HPDE6-E6E7 (cell line): ENCODE measurements at regions not wholly inside any gene's neighbourhood (a gene's known extent, or its start where the extent isn't known, plus 50 kb on each side); places are given as distances from the start of the nearest gene placed in this dataset.
"Not testable (repeated sequence)": the region's sequence is repeated elsewhere in the genome, so short reads cannot be mapped to it uniquely, and the experiment has no call there.

ENCODE experiments used
- DNase-seq: peaks from one replicate; pipeline ENCODE4 v3.0.0; 2011; ENCODE audit warnings: missing footprints; ENCODE audit errors: extremely low spot score

- DNase-seq: no peak
These were observed 238.3 kb downstream of the COG6 start for GRCh38 chr13:39893808-39894207.

- DNase-seq: no peak
These were observed 239.1 kb downstream of the COG6 start for GRCh38 chr13:39894586-39894985.

GRCh38 chr13:39895254-39895653, 239.8 kb downstream of the COG6 start:
- DNase-seq: no peak

- no peak for DNase-seq
These were observed 242.2 kb downstream of the COG6 start for GRCh38 chr13:39897636-39898035.

GRCh38 chr13:39900106-39900750, 244.8 kb downstream of the COG6 start:
- no peak for DNase-seq

GRCh38 chr13:39904959-39905358, 249.5 kb downstream of the COG6 start:
- DNase-seq: no peak

GRCh38 chr13:39909634-39910033, 254.2 kb downstream of the COG6 start:
- DNase-seq: no peak

- no peak for DNase-seq
These were observed 254.6 kb downstream of the COG6 start for GRCh38 chr13:39910041-39910440.

GRCh38 chr13:39910833-39911232, 255.4 kb downstream of the COG6 start:
- no peak for DNase-seq

GRCh38 chr13:39913339-39913738, 257.9 kb downstream of the COG6 start:
- DNase-seq: no peak

GRCh38 chr13:39913928-39914327, 258.5 kb downstream of the COG6 start:
- DNase-seq: no peak

GRCh38 chr13:39915418-39915817, 260.0 kb downstream of the COG6 start:
- DNase-seq: no peak

- no peak for DNase-seq
These were observed 260.9 kb downstream of the COG6 start for GRCh38 chr13:39916330-39916729.

- DNase-seq: no peak
These were observed 263.3 kb downstream of the COG6 start for GRCh38 chr13:39918620-39919236.

GRCh38 chr13:39920613-39921012, 265.2 kb downstream of the COG6 start:
- no peak for DNase-seq

- no peak for DNase-seq
These were observed 270.9 kb downstream of the COG6 start for GRCh38 chr13:39926345-39926744.

GRCh38 chr13:39928261-39928660, 272.8 kb downstream of the COG6 start:
- no peak for DNase-seq

- no peak for DNase-seq
These were observed 274.1 kb downstream of the COG6 start for GRCh38 chr13:39929583-39929982.

GRCh38 chr13:39930060-39930459, 274.6 kb downstream of the COG6 start:
- no peak for DNase-seq

- no peak for DNase-seq
These were observed 275.3 kb downstream of the COG6 start for GRCh38 chr13:39930544-39931444.

GRCh38 chr13:39931505-39931904, 276.0 kb downstream of the COG6 start:
- DNase-seq: no peak

- DNase-seq: not testable (repeated sequence)
These were observed 277.1 kb downstream of the COG6 start for GRCh38 chr13:39932514-39932913.

GRCh38 chr13:39935155-39935554, 279.7 kb downstream of the COG6 start:
- DNase-seq: no peak
